Smooth muscle cell (in vitro differentiated cells): ENCODE measurements at regions not wholly inside any gene's neighbourhood (a gene's known extent, or its start where the extent isn't known, plus 50 kb on each side); places are given as distances from the start of the nearest gene placed in this dataset.

Experiments
- DNase-seq: peaks from one replicate; lab custom pipeline; 2025; ENCODE audit not compliant: unreplicated experiment; lab: John Stamatoyannopoulos, UW
- H2AFZ ChIP-seq: fragments of 200-600 bp; sonication (generic); 2 replicates; pipeline ENCODE4 v1.6.0; 2016; ENCODE audit warnings: antibody characterized with exemption, low read depth, mild to moderate bottlenecking
- H3F3A ChIP-seq: fragments of 200-600 bp; sonication (generic); 2 replicates; pipeline ENCODE4 v1.6.0; 2017; ENCODE audit warnings: antibody characterized with exemption, low read depth
- H3K27ac ChIP-seq: fragments of 200-600 bp; sonication (generic); 2 replicates; pipeline ENCODE4 v1.5.1; 2016; ENCODE audit warnings: low read depth, mild to moderate bottlenecking
- H3K27me3 ChIP-seq: fragments of 200-600 bp; sonication (generic); 2 replicates; pipeline ENCODE4 v1.6.1; 2016; ENCODE audit warnings: low read depth, mild to moderate bottlenecking
- H3K36me3 ChIP-seq: fragments of 200-600 bp; sonication (generic); 2 replicates; pipeline ENCODE4 v1.5.1; 2016; ENCODE audit warnings: low read depth
- H3K4me1 ChIP-seq: fragments of 200-600 bp; sonication (generic); 2 replicates; pipeline ENCODE4 v1.5.1; 2016; ENCODE audit warnings: low read depth
- H3K4me2 ChIP-seq: fragments of 200-600 bp; sonication (generic); 2 replicates; pipeline ENCODE4 v1.6.0; 2016; ENCODE audit warnings: mild to moderate bottlenecking
- H3K4me3 ChIP-seq: fragments of 200-600 bp; sonication (generic); 2 replicates; pipeline ENCODE4 v1.5.1; 2016; ENCODE audit warnings: mild to moderate bottlenecking
- H3K79me2 ChIP-seq: fragments of 200-600 bp; sonication (generic); 2 replicates; pipeline ENCODE4 v1.6.0; 2016; ENCODE audit warnings: low read depth, mild to moderate bottlenecking
- H3K9ac ChIP-seq: fragments of 200-600 bp; sonication (generic); 2 replicates; pipeline ENCODE4 v1.6.0; 2016; ENCODE audit warnings: low read depth
- H3K9me3 ChIP-seq: fragments of 200-600 bp; sonication (generic); replicated peaks from 2 replicates; pipeline ENCODE4 v1.5.1; 2016; ENCODE audit warnings: low read depth
- H4K20me1 ChIP-seq: fragments of 200-600 bp; sonication (generic); 2 replicates; pipeline ENCODE4 v1.6.0; 2016; ENCODE audit warnings: low read depth
- CTCF ChIP-seq: fragments of 200-600 bp; sonication (generic); IDR thresholded peaks from 2 replicates; pipeline ENCODE4 v1.5.1; 2017; ENCODE audit warnings: borderline replicate concordance, mild to moderate bottlenecking, antibody characterized with exemption; ENCODE audit not compliant: insufficient read depth, poor library complexity, severe bottlenecking
- WGBS: methylation state at CpG from one replicate; pipeline ENCODE4 v1.1.7; 2016; ENCODE audit warnings: low lambda C conversion rate; 5-methylcytosine and 5-hydroxymethylcytosine counted together

DNA sequence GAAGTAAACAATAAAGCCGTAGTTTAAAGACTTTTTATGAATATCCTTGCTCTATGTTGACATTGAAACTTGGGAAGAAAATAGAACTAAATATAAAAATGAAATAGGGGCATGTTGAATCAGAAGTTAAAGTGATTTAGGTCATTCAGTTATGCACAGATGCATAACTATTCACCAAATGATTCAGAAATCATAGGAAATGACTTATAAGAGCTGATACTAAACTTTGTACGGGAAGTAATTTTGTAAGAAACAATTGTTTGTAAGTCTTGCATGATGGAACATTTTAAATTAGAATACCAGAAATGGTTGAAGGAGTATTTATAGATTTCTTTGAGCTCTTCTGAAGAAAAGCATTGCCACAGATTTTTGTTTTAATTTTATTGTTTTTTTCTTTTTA, 246.5 kb downstream of the CPE start:
- Histone ChIP-seq H3K79me2 (no peaks in the 10 kb centered on the region), H3F3A (no peaks in the 10 kb centered on the region), H3K4me2 (no peak overlapping the region), H3K27ac (no peak overlapping the region), H4K20me1 (no peaks in the 10 kb centered on the region), H3K4me1 (no peaks in the 10 kb centered on the region), H3K9ac (no peak overlapping the region), H3K36me3 (no peaks in the 10 kb centered on the region), H3K27me3 (no peaks in the 10 kb centered on the region), H3K4me3 (no peak overlapping the region), H3K9me3 (no peaks in the 10 kb centered on the region), H2AFZ (no peak overlapping the region)
- no peak for TF ChIP-seq CTCF
- no peak for DNase-seq
- WGBS, result 95% methylated on average over 2 of the region's 2 CpGs

DNA sequence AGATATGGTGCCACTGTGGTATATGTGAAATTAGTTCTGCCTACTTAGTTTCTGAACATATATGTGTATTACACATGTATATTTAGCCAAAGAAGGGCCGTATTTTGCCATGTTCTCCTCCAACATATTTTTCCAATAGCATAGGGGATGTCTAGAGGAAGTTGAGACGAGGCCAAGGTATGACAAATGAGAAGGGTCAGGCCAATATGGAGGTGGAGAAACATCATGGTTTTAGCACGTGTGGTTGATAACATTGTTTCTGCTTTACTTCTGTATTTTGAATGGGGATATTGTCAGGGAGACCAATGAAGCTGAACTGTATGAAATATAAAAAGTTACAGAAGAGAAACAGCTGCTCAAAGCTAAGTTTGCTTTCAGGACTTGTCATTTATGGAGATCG, 246.7 kb upstream of the TLL1 start:
- Histone ChIP-seq H3K79me2 (no peaks in the 10 kb centered on the region), H4K20me1 (no peaks in the 10 kb centered on the region), H2AFZ (no peak overlapping the region), H3F3A (no peaks in the 10 kb centered on the region), H3K9me3 (no peaks in the 10 kb centered on the region), H3K27me3 (no peaks in the 10 kb centered on the region), H3K4me2 (no peak overlapping the region), H3K36me3 (no peaks in the 10 kb centered on the region), H3K9ac (no peak overlapping the region), H3K4me1 (no peaks in the 10 kb centered on the region), H3K4me3 (no peak overlapping the region), H3K27ac (no peak overlapping the region)
- 96% methylated on average over 4 of the region's 4 CpGs for WGBS
- no peak for TF ChIP-seq CTCF
- no peak for DNase-seq

DNA sequence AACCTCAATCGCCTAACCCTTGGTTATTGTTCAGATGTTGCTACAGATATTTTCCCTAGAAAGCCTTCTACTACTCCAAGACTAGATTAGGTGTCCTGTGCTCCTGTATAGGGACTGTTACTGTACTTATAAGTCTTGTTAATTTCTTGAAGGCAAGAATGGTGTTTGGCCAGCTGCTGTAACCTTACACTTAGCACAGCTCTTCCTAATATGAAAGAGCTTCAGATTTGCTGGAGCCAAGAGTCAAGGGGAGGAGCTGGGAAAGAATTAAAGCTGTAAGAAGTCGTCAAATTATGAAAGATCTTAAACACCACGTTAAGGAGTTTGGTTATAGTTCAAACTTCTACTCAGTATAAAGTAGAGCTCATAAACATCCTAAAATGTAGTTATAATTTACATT, 245.9 kb upstream of the TLL1 start:
- Histone ChIP-seq H3K27ac (no peak overlapping the region), H3K36me3 (no peaks in the 10 kb centered on the region), H3K9me3 (no peaks in the 10 kb centered on the region), H3K9ac (no peak overlapping the region), H2AFZ (no peak overlapping the region), H4K20me1 (no peaks in the 10 kb centered on the region), H3K27me3 (no peaks in the 10 kb centered on the region), H3K4me2 (no peak overlapping the region), H3F3A (no peaks in the 10 kb centered on the region), H3K79me2 (no peaks in the 10 kb centered on the region), H3K4me3 (no peak overlapping the region), H3K4me1 (no peaks in the 10 kb centered on the region)
- TF ChIP-seq CTCF, result no peak
- no peak for DNase-seq
- 94% methylated on average over 3 of the region's 3 CpGs for WGBS

DNA sequence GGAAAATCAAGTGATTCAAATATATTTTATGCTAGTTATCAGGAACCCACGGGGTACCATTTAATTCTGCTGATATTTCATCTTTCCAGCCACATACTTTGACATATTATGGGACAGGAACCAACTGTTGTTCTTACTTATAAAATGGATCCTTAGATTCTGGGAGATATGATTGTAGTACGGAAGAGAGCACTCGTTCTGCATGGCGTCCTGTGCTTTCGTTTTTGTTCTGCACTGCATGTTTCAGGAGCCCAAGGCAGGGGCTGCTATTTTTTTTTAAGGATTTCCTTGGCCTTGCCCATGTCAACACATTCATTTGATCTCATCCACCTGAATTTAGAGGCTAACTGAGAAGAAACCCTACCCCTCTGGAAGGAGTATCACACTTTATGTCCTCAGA, 245.5 kb upstream of the TLL1 start:
- Histone ChIP-seq H3K9ac (no peak overlapping the region), H3K36me3 (no peaks in the 10 kb centered on the region), H2AFZ (no peak overlapping the region), H3K4me1 (no peaks in the 10 kb centered on the region), H3K79me2 (no peaks in the 10 kb centered on the region), H3K27ac (no peak overlapping the region), H3K9me3 (no peaks in the 10 kb centered on the region), H3K27me3 (no peaks in the 10 kb centered on the region), H3K4me3 (no peak overlapping the region), H3F3A (no peaks in the 10 kb centered on the region), H4K20me1 (no peaks in the 10 kb centered on the region), H3K4me2 (no peak overlapping the region)
- WGBS, result 88% methylated on average over 5 of the region's 5 CpGs
- no peak for DNase-seq
- TF ChIP-seq CTCF, result no peak
